ENCODE measurements at regions not wholly inside any gene's neighbourhood (a gene's known extent, or its start where the extent isn't known, plus 50 kb on each side); places are given as distances from the start of the nearest gene placed in this dataset.

- Histone ChIP-seq H3K9me3 (ENCODE audit: control insufficient read depth, insufficient read depth, low read depth, low read length) (no peaks in the 10 kb centered on the region), H3K4me3 (ENCODE audit: low read depth, low read length) (no peak overlapping the region), H3K27ac (ENCODE audit: extremely low read depth, low read depth, low read length) (no peak overlapping the region), H3K36me3 (ENCODE audit: control insufficient read depth in 2 of 2, insufficient read depth in 1 of 2, low read length in 2 of 2) (no peaks in the 10 kb centered on the region), H3K4me1 (ENCODE audit: control insufficient read depth, insufficient read depth, low read length) (no peaks in the 10 kb centered on the region)
- ChIA-PET POLR2A (no interaction called here), CTCF (interaction anchor here (0.6 to 1.8 kb wide), 9 partner anchors 10 to 772 kb away, joined by 3 to 5 read pairs (median 3); no protein-coding TSS in a partner anchor)
- TF ChIP-seq ZNF510 (tag by site-specific recombination; IDR thresholded peaks at IDR 0.05; ENCODE audit: insufficient replicate concordance) (no peak), ZNF843 (tag by site-specific recombination; IDR thresholded peaks at IDR 0.05) (no peak)
Measured at GRCh38 chr13:23086968-23087623, 93.7 kb upstream of the SGCG start.

DNA sequence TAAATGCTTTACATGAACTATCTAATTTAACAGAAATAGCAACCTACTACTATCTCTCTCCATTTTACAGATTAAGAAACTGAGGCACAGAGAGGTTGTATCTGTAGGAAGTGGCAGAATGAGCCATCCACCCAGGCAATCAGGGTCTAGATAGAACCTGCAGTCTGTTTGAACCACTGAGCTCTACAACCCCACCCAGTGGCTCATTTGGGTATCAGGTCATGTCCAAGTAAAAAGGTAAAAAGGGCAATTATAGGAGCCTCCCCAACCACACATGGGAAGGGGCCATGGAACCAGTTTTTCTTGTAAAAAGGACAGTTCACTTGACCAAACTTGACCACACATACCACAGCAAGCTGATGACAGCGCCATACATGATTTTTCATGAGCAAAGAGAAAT, 92.9 kb upstream of the SGCG start:
- POLR2A ChIA-PET: no interaction called here
- CTCF ChIA-PET: interaction anchor here (0.8 to 1.8 kb wide), 11 partner anchors 9 to 201 kb away, joined by 3 to 6 read pairs (median 3); no protein-coding TSS in a partner anchor
- H3K27ac ChIP-seq (ENCODE audit: extremely low read depth, low read depth, low read length): no peak overlapping the region

GRCh38 chr13:23098161-23098907, 82.4 kb upstream of the SGCG start:
- POLR2A ChIA-PET: interaction anchor here (0.6 kb wide), 1 partner anchor 187 kb away, joined by 7 read pairs; no protein-coding TSS in a partner anchor
- Histone ChIP-seq H3K27ac (ENCODE audit: extremely low read depth, low read depth, low read length) (no peak overlapping the region), H3K36me3 (ENCODE audit: control insufficient read depth in 2 of 2, insufficient read depth in 1 of 2, low read length in 2 of 2) (no peaks in the 10 kb centered on the region), H3K4me1 (ENCODE audit: control insufficient read depth, insufficient read depth, low read length) (no peaks in the 10 kb centered on the region), H3K9me3 (ENCODE audit: control insufficient read depth, insufficient read depth, low read depth, low read length) (no peaks in the 10 kb centered on the region), H3K4me3 (ENCODE audit: low read depth, low read length) (no peak overlapping the region)
- TF ChIP-seq ZNF560 (tag by site-specific recombination; IDR thresholded peaks at IDR 0.05; ENCODE audit: borderline replicate concordance) (no peak), PRDM6 (tag by site-specific recombination; IDR thresholded peaks at IDR 0.05) (no peak), PRDM10 (tag by site-specific recombination; IDR thresholded peaks at IDR 0.05) (no peak), ZNF354C (tag by site-specific recombination; IDR thresholded peaks at IDR 0.05; ENCODE audit: borderline replicate concordance, low read depth) (no peak), ZNF341 (tag by site-specific recombination; IDR thresholded peaks at IDR 0.05; ENCODE audit: low read depth) (no peak), ZNF707 (tag by site-specific recombination; IDR thresholded peaks at IDR 0.05) (no peak)
- TF ChIP-seq, protein P1, sequence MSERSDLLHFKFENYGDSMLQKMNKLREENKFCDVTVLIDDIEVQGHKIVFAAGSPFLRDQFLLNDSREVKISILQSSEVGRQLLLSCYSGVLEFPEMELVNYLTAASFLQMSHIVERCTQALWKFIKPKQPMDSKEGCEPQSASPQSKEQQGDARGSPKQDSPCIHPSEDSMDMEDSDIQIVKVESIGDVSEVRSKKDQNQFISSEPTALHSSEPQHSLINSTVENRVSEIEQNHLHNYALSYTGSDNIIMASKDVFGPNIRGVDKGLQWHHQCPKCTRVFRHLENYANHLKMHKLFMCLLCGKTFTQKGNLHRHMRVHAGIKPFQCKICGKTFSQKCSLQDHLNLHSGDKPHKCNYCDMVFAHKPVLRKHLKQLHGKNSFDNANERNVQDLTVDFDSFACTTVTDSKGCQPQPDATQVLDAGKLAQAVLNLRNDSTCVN (tag by site-specific recombination; optimal IDR thresholded peaks at IDR 0.05): no peak
- CTCF ChIA-PET: interaction anchor here (0.5 to 0.8 kb wide), 2 partner anchors 44 to 1933 kb away, joined by 3 to 4 read pairs; no protein-coding TSS in a partner anchor

More for the DNA sequence above, 92.9 kb upstream of the SGCG start:
- Histone ChIP-seq H3K4me3 (ENCODE audit: low read depth, low read length) (no peak overlapping the region), H3K9me3 (ENCODE audit: control insufficient read depth, insufficient read depth, low read depth, low read length) (no peaks in the 10 kb centered on the region), H3K4me1 (ENCODE audit: control insufficient read depth, insufficient read depth, low read length) (no peaks in the 10 kb centered on the region), H3K36me3 (ENCODE audit: control insufficient read depth in 2 of 2, insufficient read depth in 1 of 2, low read length in 2 of 2) (no peaks in the 10 kb centered on the region)
- TF ChIP-seq ZNF501 (tag by site-specific recombination; IDR thresholded peaks at IDR 0.05): no peak
- TF ChIP-seq, protein P2, sequence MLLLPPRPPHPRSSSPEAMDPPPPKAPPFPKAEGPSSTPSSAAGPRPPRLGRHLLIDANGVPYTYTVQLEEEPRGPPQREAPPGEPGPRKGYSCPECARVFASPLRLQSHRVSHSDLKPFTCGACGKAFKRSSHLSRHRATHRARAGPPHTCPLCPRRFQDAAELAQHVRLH (tag by site-specific recombination; IDR thresholded peaks at IDR 0.05): no peak
- no peak for TF ChIP-seq ZNF530 (tag by site-specific recombination; IDR thresholded peaks at IDR 0.05; ENCODE audit: low read depth)
- no peak for TF ChIP-seq ZNF555 (tag by site-specific recombination; conservative IDR thresholded peaks at IDR 0.05)
- TF ChIP-seq ZBTB1 (tag by site-specific recombination; IDR thresholded peaks at IDR 0.05): no peak
- no peak for TF ChIP-seq SCRT2 (tag by site-specific recombination; IDR thresholded peaks at IDR 0.05)
- no peak for TF ChIP-seq HOXD13 (CRISPR knock-in tag; IDR thresholded peaks at IDR 0.05; ENCODE audit: borderline replicate concordance)
- TF ChIP-seq ZNF558 (tag by site-specific recombination; IDR thresholded peaks at IDR 0.05): no peak
- TF ChIP-seq ZNF561 (tag by site-specific recombination; IDR thresholded peaks at IDR 0.05; ENCODE audit: borderline replicate concordance): no peak
- TF ChIP-seq ZFP41 (tag by site-specific recombination; IDR thresholded peaks at IDR 0.05; ENCODE audit: borderline replicate concordance): no peak
- no peak for TF ChIP-seq KLF7 (tag by site-specific recombination; IDR thresholded peaks at IDR 0.05; ENCODE audit: borderline replicate concordance)
- TF ChIP-seq ZSCAN16 (tag by site-specific recombination; IDR thresholded peaks at IDR 0.05): no peak
- TF ChIP-seq SP7 (tag by site-specific recombination; IDR thresholded peaks at IDR 0.05): no peak
- no peak for TF ChIP-seq ZNF354C (tag by site-specific recombination; IDR thresholded peaks at IDR 0.05; ENCODE audit: borderline replicate concordance, low read depth)
- no peak for TF ChIP-seq YY2 (tag by site-specific recombination; IDR thresholded peaks at IDR 0.05)
- TF ChIP-seq RBAK (tag by site-specific recombination; IDR thresholded peaks at IDR 0.05): no peak
- no peak for TF ChIP-seq ZBTB48 (tag by site-specific recombination; IDR thresholded peaks at IDR 0.05)
- no peak for TF ChIP-seq BCL11B (tag by site-specific recombination; IDR thresholded peaks at IDR 0.05; ENCODE audit: low read depth)
- TF ChIP-seq FEZF1 (tag by site-specific recombination; IDR thresholded peaks at IDR 0.05): no peak
